Mammary epithelial cell (primary cell): ENCODE measurements at regions not wholly inside any gene's neighbourhood (a gene's known extent, or its start where the extent isn't known, plus 50 kb on each side); places are given as distances from the start of the nearest gene placed in this dataset.

Experiments used
- CTCF ChIP-seq, 2 donors: IDR thresholded peaks in 1 of 2; conservative IDR thresholded peaks in 1 of 2; 2 replicates each; pipeline ENCODE4 v1.5.1; 2011 to 2012; ENCODE audit warnings: inconsistent platforms in 2 of 2, low read length in 2 of 2, mild to moderate bottlenecking in 2 of 2, control low read depth in 1 of 2, low read depth in 1 of 2; ENCODE audit not compliant: insufficient read depth in 1 of 2; ENCODE audit errors: extremely low read depth in 1 of 2
- EZH2 ChIP-seq: IDR thresholded peaks from 2 replicates; pipeline ENCODE4 v1.6.1; 2012; ENCODE audit warnings: low read length, inconsistent platforms, borderline replicate concordance

- TF ChIP-seq CTCF (conservative IDR thresholded peaks at IDR 0.05 in 1 of 2, IDR thresholded peaks at IDR 0.05 in 1 of 2; ENCODE audit: extremely low read depth in 1 of 2, insufficient read depth in 1 of 2, low read depth in 1 of 2, low read length in 2 of 2) (no peak), EZH2 (no peak)
Measured at GRCh38 chr1:112319371-112320040, 76.5 kb upstream of the CTTNBP2NL start.
